PFSK-1 (cell line): ENCODE measurements at regions not wholly inside any gene's neighbourhood (a gene's known extent, or its start where the extent isn't known, plus 50 kb on each side); places are given as distances from the start of the nearest gene placed in this dataset.

Experiments used
- FOXP2 ChIP-seq: optimal IDR thresholded peaks from 2 replicates; pipeline ENCODE3; 2011; ENCODE audit warnings: borderline replicate concordance, control low read depth, inconsistent platforms; ENCODE audit not compliant: insufficient read depth; ENCODE audit errors: extremely low read length, extremely low read depth
- POLR2AphosphoS5 ChIP-seq: IDR thresholded peaks from 2 replicates; pipeline ENCODE4 v1.6.1; 2012; ENCODE audit warnings: low read depth, mild to moderate bottlenecking, control low read depth, low read length, moderate library complexity
- REST ChIP-seq, 2 experiments: IDR thresholded peaks; 2 replicates each; pipeline versions ENCODE4 v1.6.1 to v1.8.0; 2011 to 2012; ENCODE audit warnings: low read depth in 2 of 2, low read length in 2 of 2, control low read depth in 1 of 2, inconsistent platforms in 1 of 2, mild to moderate bottlenecking in 1 of 2, moderate library complexity in 1 of 2; ENCODE audit not compliant: insufficient read depth in 1 of 2
- SIN3A ChIP-seq: IDR thresholded peaks from 2 replicates; pipeline ENCODE4 v1.6.1; 2012; ENCODE audit warnings: mild to moderate bottlenecking, low read length, moderate library complexity, borderline replicate concordance; ENCODE audit not compliant: insufficient read depth
- TAF1 ChIP-seq: IDR thresholded peaks from 2 replicates; pipeline ENCODE4 v1.6.1; 2012; ENCODE audit warnings: low read length, control low read depth, borderline replicate concordance; ENCODE audit not compliant: insufficient read depth

GRCh38 chr4:66837279-66837922, 707.9 kb downstream of the CENPC start:
- TF ChIP-seq TAF1 (no peak), POLR2AphosphoS5 (no peak), REST (IDR thresholded peaks at IDR 0.05; ENCODE audit: insufficient read depth in 1 of 2, low read depth in 2 of 2, low read length in 2 of 2) (no peak), SIN3A (no peak), FOXP2 (no peak)
